Natural killer cell (primary cell): ENCODE measurements at regions not wholly inside any gene's neighbourhood (a gene's known extent, or its start where the extent isn't known, plus 50 kb on each side); places are given as distances from the start of the nearest gene placed in this dataset.
"Not testable (repeated sequence)": the region's sequence is repeated elsewhere in the genome, so short reads cannot be mapped to it uniquely, and the experiment has no call there.

ENCODE experiments used
- ATAC-seq, 3 donors: fragments of 150-1000 bp in 2 of 3; fragments of 200-7000 bp in 1 of 3; cut with Tn5 transposase; 1 replicate in 1 of 3; 2 replicates in 2 of 3; pipeline ENCODE4 v1.10.0; 2021; ENCODE audit warnings: mild to moderate bottlenecking in 2 of 3, moderate library complexity in 2 of 3
- DNase-seq, 2 donors: peaks; one replicate each; pipeline versions ENCODE4 v3.0.0 to v3.0.0-alpha.2; 2013 to 2021; ENCODE audit warnings: mixed read lengths in 1 of 2
- H3K27ac ChIP-seq: one replicate; pipeline ENCODE4 v1.5.1; 2013; ENCODE audit warnings: mild to moderate bottlenecking, low read length
- H3K27me3 ChIP-seq: one replicate; pipeline ENCODE4 v1.6.1; 2013; ENCODE audit warnings: low read length; ENCODE audit not compliant: control insufficient read depth, insufficient read depth
- H3K36me3 ChIP-seq: one replicate; pipeline ENCODE4 v1.6.1; 2013; ENCODE audit warnings: low read length; ENCODE audit not compliant: control insufficient read depth, insufficient read depth
- H3K4me1 ChIP-seq: one replicate; pipeline ENCODE4 v1.6.1; 2013; ENCODE audit warnings: low read length; ENCODE audit not compliant: control insufficient read depth, insufficient read depth
- H3K4me3 ChIP-seq: one replicate; pipeline ENCODE4 v1.5.1; 2013; ENCODE audit warnings: low read length
- H3K9me3 ChIP-seq: one replicate; pipeline ENCODE4 v1.6.1; 2013; ENCODE audit warnings: low read length; ENCODE audit not compliant: control insufficient read depth, insufficient read depth
- H3K27ac Mint-ChIP-seq, 2 donors: one replicate each; pipeline ENCODE4 v1.8.0; 2022; ENCODE audit warnings: mild to moderate bottlenecking in 2 of 2, mixed read lengths in 2 of 2, moderate library complexity in 1 of 2
- H3K27me3 Mint-ChIP-seq, 2 donors: one replicate each; pipeline ENCODE4 v1.8.0; 2022; ENCODE audit warnings: low read depth in 2 of 2, mixed read lengths in 2 of 2
- H3K36me3 Mint-ChIP-seq: one replicate; pipeline ENCODE4 v1.8.0; 2022; ENCODE audit warnings: mixed read lengths
- H3K4me1 Mint-ChIP-seq, 2 donors: one replicate each; pipeline ENCODE4 v1.8.0; 2022; ENCODE audit warnings: mixed read lengths in 2 of 2
- H3K4me3 Mint-ChIP-seq: one replicate; pipeline ENCODE4 v1.8.0; 2022; ENCODE audit warnings: mild to moderate bottlenecking, moderate library complexity, mixed read lengths
- H3K9me3 Mint-ChIP-seq, 2 donors: one replicate each; pipeline ENCODE4 v1.8.0; 2022; ENCODE audit warnings: mixed read lengths in 2 of 2
- CTCF ChIP-seq: fragments of 200-600 bp; IDR thresholded peaks from one replicate; pipeline ENCODE4 v1.8.0; 2022; ENCODE audit warnings: antibody characterized with exemption
- WGBS: methylation state at CpG from one replicate; pipeline ENCODE4 v1.1.7; 2013; ENCODE audit warnings: missing lambda C conversion rate; ENCODE audit not compliant: insufficient coverage; 5-methylcytosine and 5-hydroxymethylcytosine counted together
- intact Hi-C: fragments of 100-400 bp; cut with micrococcal nuclease; formaldehyde crosslinking; loops from one replicate; pipeline ENCODE4 v1.14.2; 2022

DNA sequence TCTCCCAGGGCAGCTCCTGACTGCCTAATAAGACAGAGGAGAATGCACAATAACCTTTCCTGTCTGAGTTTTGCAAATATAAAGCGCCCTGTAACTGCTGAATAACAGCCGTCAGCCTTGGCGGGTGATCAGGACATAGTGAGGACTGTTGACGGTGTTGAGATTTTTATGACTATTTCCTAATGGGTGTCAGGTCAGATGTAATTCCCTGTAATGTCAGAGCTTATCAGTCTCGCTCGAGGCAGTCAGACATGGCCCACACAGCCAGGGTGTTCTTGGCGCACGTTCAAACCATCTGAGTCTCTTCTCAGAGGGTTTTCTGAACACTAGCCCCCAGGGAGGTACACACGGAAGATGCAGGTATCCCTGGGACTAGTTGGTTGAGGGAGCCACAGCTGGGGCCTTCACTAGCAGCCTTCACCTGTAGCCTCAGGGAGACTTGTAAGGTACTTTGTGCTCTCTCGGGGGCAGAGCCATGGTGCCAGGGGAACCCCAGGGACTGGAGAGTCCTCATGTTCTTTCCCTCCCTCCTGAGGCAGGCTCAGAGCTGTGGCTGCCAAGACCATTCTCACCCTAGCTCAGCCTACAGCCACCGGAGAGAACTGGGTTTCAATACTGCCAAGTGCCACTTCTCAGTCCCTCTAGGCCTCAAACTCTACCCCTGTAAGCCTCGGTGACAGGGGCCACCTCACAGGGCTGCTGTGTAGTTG is 213.1 kb downstream of the UQCRFS1 start:
- Histone ChIP-seq H3K36me3 (no peaks in the 10 kb centered on the region), H3K27ac (no peak overlapping the region), H3K4me1 (no peaks in the 10 kb centered on the region), H3K9me3 (peaks cover 12% of the 10 kb centered on the region), H3K4me3 (no peak overlapping the region), H3K27me3 (no peaks in the 10 kb centered on the region)
- no peak for TF ChIP-seq CTCF
- no peaks in the 10 kb centered on the region for H3K4me1 Mint-ChIP-seq
- no peak overlapping the region for H3K27ac Mint-ChIP-seq
- H3K4me3 Mint-ChIP-seq: no peak overlapping the region
- no peaks in the 10 kb centered on the region for H3K27me3 Mint-ChIP-seq
- intact Hi-C loops: no loop called here
- ATAC-seq: no peak
- DNase-seq: no peak
- H3K36me3 Mint-ChIP-seq: no peaks in the 10 kb centered on the region
- H3K9me3 Mint-ChIP-seq: peaks cover 2 to 6% of the 10 kb centered on the region in 2 donors
- 93% methylated on average over 11 of the region's 12 CpGs for WGBS

DNA sequence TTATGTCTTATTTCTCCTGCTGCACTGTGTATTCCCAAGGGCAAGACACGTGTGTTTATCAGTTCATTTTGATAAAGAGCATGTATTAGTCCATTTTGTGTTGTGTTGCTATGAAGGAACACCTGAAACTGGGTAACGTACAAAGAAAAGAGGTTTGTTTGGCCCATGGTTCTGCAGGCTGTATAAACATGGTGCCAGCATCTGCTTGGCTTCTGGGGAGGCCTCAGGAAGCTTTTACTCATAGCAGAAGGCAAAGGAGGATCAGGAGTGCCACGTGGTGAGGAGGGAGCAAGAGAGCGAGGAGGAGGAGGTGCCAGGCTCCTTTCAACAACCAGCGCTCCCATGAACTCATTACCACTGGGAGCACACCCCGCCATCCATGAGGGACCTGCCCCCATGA is 214.0 kb downstream of the UQCRFS1 start:
- Mint-ChIP-seq H3K27ac (no peak overlapping the region), H3K4me1 (no peaks in the 10 kb centered on the region), H3K4me3 (no peak overlapping the region), H3K9me3 (peaks cover 4 to 10% of the 10 kb centered on the region in 2 donors), H3K36me3 (no peaks in the 10 kb centered on the region), H3K27me3 (no peaks in the 10 kb centered on the region)
- Histone ChIP-seq H3K9me3 (peaks cover 14% of the 10 kb centered on the region), H3K4me1 (no peaks in the 10 kb centered on the region), H3K36me3 (no peaks in the 10 kb centered on the region), H3K27me3 (no peaks in the 10 kb centered on the region), H3K27ac (no peak overlapping the region), H3K4me3 (no peak overlapping the region)
- intact Hi-C loops: no loop called here
- ATAC-seq: no peak
- no peak for TF ChIP-seq CTCF
- WGBS: 79% methylated on average over 6 of the region's 6 CpGs
- no peak for DNase-seq

DNA sequence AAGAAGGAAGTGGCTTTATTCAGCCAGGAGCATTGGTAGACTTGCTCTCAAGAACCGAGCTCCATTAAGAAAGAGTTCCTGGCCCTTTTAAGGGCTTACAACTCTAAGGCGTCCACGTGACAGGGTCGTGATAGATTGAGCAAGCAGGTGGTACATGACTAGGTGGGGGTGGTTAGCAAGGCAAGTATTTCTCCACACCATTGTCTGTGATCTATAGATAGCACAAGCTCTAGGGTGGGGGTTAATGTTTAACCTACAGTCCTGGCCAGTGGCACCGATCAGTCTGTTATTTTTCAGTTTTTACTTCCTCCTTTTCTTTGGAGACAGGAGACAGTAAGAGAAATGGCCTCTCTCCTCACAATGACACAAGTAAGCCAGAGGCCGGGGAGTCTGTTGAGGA is 215.1 kb downstream of the UQCRFS1 start:
- ATAC-seq, H3K27me3 Mint-ChIP-seq, DNase-seq, H3K36me3 Mint-ChIP-seq, H3K4me3 Mint-ChIP-seq, intact Hi-C loops, H3K27ac ChIP-seq, H3K27ac Mint-ChIP-seq, H3K4me1 ChIP-seq, H3K4me3 ChIP-seq, H3K36me3 ChIP-seq, H3K27me3 ChIP-seq, H3K4me1 Mint-ChIP-seq: not testable (repeated sequence)
- H3K9me3 ChIP-seq: peaks cover 14% of the 10 kb centered on the region
- peaks cover 7 to 14% of the 10 kb centered on the region in 2 donors for H3K9me3 Mint-ChIP-seq
- WGBS: 92% methylated on average over 4 of the region's 6 CpGs

GRCh38 chr19:28990522-28990921 is 222.4 kb downstream of the UQCRFS1 start:
- peaks cover 0 to 7% of the 10 kb centered on the region in 2 donors for H3K27me3 Mint-ChIP-seq
- H3K27ac Mint-ChIP-seq: no peak overlapping the region
- Histone ChIP-seq H3K9me3 (peaks cover 6% of the 10 kb centered on the region), H3K27ac (no peak overlapping the region), H3K27me3 (no peaks in the 10 kb centered on the region), H3K4me1 (no peaks in the 10 kb centered on the region), H3K36me3 (no peaks in the 10 kb centered on the region), H3K4me3 (no peak overlapping the region)
- no peaks in the 10 kb centered on the region for H3K4me1 Mint-ChIP-seq
- no peaks in the 10 kb centered on the region for H3K36me3 Mint-ChIP-seq
- no peak overlapping the region for H3K4me3 Mint-ChIP-seq
- intact Hi-C loops: no loop called here
- no peak for TF ChIP-seq CTCF
- 22% methylated on average over 5 of the region's 5 CpGs for WGBS
- DNase-seq (no peak), ATAC-seq (no peak)
- peaks cover 5 to 8% of the 10 kb centered on the region in 2 donors for H3K9me3 Mint-ChIP-seq
